Left lobe of liver (tissue), 2 donors: ENCODE measurements at regions not wholly inside any gene's neighbourhood (a gene's known extent, or its start where the extent isn't known, plus 50 kb on each side); places are given as distances from the start of the nearest gene placed in this dataset.
"Not testable (repeated sequence)": the region's sequence is repeated elsewhere in the genome, so short reads cannot be mapped to it uniquely, and the experiment has no call there.

Experiments used
- ATAC-seq: fragments of 200-7000 bp; cut with Tn5 transposase; one replicate; pipeline ENCODE4 v1.9.1; 2020; ENCODE audit warnings: mild to moderate bottlenecking, moderate library complexity
- DNase-seq: peaks from one replicate; pipeline ENCODE4 v3.0.0-alpha.2; 2020; ENCODE audit warnings: low spot score
- donor health status: DM: no; HTN: no; CAD: no; lungs with moderate emphysema.
- donor health status: DM: no; HTN: yes; CAD: no.

DNA sequence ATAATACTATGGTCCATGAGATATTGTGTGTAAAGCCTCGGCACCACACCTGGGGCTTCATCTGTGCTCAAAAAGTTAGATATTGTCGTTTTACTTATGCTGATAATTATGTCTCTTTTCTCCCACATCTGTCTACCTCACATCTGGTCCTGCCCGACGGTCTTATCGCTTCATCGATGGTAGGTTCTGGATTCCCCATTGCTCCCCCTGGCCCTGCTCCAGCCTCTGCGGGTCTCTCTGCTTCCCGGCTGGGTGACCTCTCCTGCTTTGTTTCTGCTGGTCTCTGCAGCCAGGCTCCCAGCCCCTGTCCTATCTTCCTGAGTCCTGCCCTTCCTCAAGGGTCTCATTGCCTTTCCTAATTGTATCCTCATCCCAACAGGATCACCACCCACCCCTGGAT, 294.2 kb downstream of the NDUFA10 start:
- ATAC-seq = no peak
- no peak for DNase-seq

DNA sequence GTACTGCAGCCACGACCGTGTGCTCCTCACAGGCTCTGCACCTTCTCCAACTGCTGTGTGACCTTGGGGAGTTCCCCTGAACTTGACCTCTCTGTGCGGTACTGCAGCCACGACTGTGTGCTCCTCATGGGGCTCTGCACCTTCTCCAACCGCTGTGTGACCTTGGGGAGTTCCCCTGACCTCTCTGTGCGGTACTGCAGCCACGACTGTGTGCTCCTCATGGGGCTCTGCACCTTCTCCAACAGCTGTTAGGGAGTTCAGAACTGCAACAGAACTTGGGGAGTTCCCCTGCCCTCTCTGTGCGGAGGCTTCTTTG, 294.6 kb downstream of the NDUFA10 start:
- not testable (repeated sequence) for ATAC-seq, DNase-seq

DNA sequence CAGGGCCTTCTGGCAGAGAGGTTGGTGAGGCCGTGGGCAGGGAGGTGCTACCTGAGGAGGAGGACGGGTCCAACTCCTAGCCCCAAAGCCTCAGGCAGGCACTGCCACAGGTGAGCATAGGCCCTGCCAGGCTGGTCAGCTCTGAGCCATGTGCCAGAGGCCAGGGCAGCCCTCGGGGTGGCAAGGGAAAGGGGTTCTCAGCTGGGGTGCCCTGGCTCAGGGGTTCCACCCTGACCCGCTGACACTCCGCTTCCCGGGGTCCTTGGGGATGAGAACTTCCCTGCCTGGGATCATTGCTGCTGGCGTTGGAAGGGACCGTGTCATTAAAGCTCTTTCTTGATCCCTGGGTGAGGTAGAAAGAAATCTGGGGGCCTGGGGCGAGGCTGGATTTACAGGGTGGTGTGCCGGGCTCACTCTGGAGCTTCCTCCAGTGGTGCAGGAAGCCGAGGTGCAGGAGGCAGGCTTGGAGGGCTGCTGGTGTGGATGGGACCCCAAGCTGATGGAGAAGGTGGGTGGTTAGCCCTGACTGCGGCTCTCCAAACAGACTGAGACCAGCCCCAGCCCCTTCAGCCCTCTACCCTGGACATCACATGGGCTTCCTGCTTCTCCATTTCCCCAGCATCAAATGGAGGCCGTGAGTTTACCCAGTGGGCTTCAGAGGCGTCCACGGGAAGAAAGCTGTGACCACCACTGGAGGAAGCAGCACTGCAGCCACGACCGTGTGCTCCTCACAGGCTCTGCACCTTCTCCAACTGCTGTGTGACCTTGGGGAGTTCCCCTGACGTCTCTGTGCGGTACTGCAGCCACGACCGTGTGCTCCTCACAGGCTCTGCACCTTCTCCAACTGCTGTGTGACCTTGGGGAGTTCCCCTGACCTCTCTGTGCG, 295.2 kb downstream of the NDUFA10 start:
- ATAC-seq (no peak), DNase-seq (no peak)

DNA sequence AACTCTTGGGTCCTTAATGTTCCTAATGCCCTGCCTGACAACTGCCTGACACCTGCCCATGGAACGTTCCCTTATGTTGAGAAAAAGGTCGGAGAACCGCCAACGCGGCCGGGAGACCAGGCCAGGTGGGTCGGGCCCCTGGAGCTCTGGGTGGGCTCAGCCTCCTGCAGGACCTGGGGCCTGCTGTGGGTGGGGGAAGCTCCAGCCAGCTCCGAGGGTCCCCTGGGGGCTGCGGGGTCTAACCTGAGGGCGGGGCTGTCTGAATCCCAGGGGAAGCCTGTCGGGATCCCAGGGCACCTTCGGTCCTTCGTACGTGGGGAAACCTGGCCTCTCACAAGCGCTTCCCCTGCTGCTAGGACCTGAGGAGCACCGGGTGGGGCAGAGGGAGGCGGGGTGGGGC, 296.0 kb downstream of the NDUFA10 start:
- no peak for DNase-seq
- ATAC-seq = no peak

DNA sequence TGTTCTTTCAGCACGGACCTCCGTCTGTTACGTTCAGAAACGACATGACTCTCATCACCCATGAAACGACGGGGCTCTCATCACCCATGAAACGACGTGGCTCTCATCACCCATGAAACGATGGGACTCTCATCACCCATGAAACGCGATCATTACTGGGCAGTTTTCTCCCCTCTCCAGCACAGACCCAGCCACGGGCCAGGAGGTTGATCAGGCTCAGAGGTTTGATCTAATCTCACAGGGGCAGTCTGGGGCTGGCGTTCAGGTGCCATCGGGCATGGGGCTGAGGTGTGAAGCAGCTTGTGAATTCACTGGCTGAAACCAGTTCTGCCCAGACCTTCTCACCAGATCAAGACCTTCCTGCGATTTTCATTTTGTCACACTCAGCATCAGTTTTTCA, 296.4 kb downstream of the NDUFA10 start:
- ATAC-seq (no peak), DNase-seq (no peak)

DNA sequence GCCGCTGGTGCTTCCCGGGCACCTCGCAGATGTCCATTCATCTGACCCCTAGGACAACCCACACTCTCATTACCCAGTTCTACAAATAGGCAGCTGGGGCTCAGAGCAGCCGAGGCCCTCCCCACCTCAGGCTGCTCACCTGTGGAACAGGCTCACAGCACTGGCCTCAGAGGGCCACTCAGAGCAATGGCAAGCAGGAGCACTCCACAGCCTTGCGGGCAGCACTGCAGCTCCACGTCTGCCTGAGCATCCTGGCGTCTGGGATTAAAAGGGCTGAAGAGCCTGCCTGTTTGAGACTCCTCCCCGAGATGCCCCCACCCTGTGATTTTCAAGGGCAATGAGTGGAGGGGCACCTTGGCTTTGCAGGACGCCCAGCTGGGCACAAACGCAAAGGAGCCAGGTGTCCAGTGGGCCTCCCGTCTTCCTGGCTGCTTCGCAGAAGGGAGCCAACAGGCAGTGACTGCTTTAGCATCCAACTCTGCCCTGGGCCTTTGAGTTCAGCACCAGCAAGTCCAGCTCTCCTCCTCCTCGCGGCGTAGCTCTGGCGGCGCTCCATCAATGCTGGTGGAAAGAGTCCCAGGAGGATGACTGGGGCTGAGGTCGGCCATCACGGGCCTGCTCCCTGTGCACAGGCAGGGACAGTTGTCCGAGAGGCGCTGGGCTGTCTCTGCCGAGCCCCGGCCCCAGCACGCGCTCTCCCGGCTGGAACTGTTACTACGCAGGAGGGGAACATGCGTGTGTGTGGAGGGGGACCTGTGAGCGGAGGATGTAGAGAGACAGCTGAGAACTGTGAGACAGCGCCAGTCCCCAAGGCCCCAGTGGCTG, 297.2 kb downstream of the NDUFA10 start:
- no peak for ATAC-seq

DNA sequence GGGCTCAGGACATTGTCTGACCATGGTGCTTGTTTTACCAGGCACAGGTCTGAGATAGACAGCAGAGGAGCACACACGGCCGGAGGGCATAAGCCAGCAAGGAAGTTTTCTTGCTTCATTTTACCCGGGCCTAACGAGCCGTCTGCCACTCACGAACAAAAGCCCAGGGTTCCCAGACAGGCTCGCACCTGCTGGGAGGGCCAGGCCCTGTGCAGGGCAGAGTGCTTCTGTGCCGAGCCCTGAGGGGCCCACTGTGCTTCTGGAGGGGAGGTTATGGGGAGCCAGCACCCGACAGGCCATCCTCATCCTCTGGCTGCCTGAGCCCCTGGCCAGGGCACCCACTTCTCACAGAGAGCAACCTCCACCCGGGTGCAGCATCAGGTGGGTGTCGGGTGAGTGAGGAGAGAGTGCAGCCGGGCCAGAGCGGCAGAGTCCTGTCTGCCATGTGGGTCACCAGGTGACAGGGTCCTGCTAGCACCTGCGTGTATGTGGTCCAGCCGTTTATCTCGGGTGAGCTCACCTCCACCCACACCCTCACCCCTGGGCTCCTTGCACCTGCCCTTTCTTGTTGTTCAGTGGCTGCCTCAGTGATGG, 297.9 kb downstream of the NDUFA10 start:
- ATAC-seq (no peak), DNase-seq (no peak)

More for the DNA sequence above, 297.2 kb downstream of the NDUFA10 start:
- no peak for DNase-seq

DNA sequence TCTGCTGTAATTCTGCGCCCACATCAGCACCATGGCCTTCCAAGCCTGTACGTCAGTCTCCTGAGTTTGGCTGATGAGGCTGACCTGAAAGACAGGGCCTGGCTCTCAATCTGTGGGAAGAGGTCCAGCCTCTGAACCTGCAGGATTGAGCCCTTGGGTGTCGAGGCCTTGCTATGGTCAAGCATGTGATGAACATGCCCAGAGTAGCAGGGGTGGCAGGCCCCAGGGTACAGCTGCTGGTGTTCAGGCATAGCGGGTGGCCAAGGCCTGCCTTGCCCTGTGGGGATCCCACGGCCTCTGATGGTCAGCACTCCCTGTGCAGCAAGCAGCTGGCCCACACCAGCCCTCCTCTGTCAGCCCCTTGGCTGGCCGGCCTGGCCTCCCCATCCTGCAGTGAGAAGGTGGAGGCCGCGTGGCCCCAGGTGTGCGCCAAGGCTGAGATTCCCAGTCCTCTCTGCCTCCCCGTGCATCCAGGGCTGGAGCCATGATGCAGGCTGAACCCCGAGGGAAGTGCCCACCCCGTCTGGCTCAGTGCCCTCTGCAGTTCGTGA, 298.4 kb downstream of the NDUFA10 start:
- ATAC-seq = no peak
- DNase-seq = no peak

DNA sequence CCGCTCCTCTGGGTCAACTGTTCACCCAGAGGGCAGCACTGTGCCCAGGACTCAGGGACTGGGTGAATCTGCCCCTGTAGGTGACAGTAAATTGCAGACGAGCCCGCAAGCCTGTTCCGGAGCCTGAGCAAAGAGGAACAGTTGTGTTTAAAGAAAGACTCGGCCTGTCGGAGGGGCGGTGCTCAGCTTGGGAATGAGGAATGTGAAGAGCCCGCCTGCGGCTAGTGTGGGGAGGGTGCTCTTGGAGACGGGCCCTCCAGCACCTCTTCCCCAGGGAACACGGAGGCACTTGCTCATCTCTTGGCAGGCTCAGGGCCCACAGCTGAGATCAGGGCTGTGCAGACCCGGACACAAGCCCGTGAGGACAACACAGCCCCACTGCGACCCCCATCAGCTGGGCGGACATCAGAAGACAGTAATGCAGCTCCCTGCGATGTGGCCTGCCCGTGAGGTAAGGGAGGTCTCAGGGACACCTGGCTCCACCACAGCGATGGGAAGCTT, 299.0 kb downstream of the NDUFA10 start:
- DNase-seq (no peak), ATAC-seq (no peak)

DNA sequence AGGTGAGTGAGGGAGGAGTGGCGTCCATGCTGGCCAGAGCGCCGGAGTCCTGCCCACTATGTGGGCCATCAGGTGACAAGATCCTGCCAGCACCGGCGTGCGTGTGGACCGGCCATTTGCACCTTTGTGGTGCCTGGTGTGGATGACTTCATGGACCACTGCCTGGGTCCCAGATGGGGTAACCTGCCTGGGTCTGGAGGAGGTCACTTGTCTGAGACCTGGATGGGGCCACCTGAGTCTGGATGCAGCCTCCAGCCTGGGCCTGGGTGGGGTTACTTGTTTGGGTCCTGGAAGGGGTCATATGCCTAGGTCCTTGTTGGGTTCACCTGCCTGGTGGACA, 299.6 kb downstream of the NDUFA10 start:
- DNase-seq = no peak
- ATAC-seq = no peak

DNA sequence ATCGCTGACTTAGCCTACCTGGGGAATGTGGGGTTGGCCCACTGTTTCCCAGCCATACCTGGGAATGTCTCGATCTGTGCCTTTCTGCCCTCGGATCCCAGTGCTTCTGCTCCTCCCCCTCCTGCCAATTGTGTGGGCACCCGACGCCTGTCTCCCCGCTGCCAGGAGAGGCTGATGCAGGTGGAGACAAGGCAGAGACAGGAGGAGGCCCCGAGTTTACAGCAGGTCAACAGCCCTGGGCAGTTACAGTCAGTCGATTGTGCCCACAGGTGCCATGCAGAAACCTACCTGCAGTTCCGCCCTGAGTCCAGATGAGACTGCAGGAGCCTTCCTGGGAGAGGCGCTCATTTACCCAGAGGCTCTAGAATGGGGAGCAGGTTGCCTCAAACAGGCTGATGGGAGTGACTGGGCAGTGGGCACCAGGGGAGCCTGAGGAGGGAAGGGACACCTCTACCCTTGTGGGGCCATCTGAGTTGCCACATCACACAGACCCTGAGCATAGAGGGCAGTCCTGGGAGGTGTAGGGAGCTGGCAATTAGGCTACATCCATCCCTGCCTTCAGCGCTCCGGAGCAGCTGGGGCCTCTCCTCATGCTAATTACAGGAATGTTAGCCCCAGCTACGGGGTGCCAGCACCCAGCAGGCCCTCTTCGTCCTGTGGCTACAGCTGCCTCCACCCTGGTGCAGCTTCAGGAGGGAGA, 300.1 kb downstream of the NDUFA10 start:
- DNase-seq = peak; percentile 22

DNA sequence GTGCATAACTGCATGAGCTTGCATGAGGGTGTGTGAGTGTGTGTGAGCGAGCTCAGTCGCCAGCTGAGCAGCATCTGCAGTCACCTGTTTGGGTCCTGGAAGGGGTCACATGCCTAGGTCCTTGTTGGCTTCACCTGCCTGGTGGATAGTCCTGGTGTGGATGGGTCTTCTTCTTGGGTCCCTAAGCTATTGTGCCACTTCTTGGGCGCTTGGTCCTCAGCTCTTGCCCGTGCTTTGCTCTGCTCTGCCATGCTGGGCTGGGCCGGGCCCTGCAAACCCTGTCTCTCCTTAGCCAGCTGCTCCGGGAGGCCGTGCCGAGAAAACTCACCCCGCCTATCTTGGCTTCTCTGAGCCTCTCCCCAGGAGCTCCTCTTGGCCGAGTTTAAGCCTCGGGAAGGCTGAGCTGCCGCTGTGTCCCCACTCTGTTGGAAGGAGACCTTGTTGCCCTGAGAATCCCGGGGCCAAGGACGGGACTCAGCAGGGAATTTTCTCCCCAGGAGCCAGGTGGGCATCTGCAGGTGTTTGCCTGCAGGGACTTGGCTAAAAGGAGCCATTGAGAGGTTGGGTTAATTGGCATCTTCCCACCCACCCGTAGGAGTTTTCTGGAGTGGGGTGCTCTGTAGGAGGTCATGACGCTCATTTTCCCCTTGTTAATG, 300.8 kb downstream of the NDUFA10 start:
- DNase-seq = peak; percentile 31
- no peak for ATAC-seq

More for the DNA sequence above, 300.1 kb downstream of the NDUFA10 start:
- no peak for ATAC-seq

DNA sequence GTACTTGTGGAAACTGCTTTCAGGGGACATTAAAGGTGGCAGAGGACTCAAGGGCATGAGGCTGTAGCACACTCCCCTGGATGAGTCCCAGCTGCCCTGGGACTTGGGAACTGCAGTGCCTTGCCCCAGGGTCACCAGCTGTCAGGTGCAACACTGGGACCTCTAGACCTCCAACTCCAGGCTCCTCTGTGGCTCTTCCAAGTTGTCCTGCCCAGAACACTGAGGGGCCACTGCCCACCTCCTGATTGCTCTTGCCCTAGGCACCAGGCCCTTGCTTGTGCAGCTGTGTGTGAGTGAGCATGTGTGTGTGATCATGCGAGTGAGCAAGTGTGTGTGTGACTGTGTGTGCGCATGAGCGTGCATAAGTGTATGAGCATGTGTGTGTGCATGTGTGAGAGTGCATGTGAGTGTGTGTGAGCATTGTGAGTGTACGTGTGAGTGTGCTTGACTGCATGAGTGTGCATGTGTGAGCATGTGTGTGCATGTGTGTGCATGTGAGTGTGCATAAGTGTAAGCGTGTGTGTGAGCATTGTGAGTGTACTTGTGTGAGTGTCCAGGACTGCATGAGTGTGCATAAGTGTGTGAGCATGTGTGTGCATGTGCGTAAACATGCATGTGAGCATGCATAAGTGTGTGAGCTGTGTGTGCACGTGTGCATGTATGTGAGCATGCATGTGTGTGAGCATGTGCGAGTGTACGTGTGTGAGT, 301.5 kb downstream of the NDUFA10 start:
- peak; percentile 27 for DNase-seq
- no peak for ATAC-seq

DNA sequence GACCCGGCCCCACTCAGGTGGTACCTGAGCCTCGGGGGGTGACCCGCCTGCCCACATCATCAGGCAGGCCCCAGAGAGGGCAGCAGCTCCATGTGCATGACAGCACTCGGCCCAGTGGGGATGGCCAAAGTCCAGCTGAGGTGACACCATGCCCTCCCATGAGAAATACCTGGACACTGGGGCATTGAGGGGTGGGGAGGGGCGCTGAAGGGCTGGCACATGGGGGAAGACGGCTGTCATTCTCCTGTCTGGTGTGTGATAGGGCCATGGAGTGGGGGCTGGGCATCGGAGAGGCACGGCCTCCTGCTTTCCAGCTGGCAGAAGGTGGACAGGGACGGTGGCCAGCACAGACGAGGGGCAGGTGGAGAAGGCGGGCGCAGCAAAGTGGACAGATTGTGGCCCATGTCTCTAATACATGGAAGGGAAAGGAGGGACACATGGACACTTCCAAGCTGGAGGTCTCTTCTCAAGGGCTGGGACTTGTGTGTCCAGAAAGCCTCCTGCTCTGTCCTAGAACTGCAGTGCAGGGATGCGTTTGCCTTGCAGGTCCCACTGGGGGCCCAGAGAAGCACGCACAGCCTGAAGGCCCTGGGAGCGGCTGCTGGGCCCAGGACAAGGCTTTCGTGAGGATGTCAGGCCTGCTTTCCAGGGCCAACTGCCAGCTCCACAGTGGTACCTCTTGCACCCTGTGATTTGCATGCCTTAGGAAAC, 302.2 kb downstream of the NDUFA10 start:
- ATAC-seq (no peak), DNase-seq (peak; percentile 39)

DNA sequence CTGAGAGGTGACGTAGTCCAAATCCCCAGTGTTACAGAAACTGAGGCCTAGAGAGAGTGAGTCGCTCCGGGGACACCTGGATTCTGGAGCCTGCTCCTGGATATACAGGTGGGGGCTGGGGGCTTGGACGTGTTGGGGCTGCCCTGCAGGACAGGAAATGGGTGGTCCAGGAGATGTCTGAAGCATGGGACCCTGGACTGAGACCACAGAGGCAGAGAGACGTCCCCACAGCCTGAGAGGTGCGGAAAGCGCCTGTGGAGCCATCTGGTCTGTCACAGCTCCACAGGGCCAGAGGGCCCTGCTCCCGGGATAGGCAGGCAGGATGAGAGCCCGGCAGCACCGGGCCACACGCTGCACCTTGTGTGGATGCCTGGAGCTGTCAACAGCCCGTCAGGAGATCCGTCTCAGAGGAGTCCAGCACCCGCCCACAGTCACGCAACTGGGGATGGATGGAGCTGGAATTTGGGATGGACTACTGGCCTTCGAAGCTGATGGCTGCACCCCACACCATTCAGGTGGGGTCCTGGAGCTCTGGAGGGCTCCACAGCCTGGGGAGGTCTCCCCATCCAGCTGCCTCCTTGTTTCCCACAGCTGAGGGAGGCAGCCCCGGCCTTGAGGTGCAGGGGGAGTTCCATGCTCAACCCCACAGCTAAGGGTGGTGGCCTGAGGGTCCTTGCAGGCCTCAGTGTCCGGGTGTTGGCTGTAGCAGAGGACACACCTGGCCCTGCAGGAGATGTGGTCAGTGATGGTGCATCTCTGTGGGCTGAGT, 303.0 kb downstream of the NDUFA10 start:
- DNase-seq = peak; percentile 29

DNA sequence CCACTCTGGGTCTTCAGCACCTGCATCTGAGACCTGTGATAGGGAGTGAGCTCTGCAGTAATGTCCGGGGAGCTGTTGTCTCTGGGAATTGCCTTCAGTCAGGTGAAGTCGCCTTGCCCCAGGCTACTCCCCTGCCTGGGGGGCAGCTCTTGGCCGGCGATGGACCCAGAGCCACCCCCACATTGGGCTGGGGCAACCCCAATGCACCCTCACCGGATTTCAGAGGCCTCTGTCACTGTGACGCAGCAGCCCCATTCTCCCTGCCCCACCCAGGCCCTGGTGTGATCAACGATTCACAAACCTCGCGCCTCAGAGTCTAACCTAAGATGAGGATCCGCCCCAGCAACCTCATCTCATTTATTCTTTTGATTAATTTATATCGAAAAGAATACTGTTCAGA, 303.6 kb downstream of the NDUFA10 start:
- DNase-seq (peak; percentile 24), ATAC-seq (no peak)

More for the DNA sequence above, 303.0 kb downstream of the NDUFA10 start:
- no peak for ATAC-seq

DNA sequence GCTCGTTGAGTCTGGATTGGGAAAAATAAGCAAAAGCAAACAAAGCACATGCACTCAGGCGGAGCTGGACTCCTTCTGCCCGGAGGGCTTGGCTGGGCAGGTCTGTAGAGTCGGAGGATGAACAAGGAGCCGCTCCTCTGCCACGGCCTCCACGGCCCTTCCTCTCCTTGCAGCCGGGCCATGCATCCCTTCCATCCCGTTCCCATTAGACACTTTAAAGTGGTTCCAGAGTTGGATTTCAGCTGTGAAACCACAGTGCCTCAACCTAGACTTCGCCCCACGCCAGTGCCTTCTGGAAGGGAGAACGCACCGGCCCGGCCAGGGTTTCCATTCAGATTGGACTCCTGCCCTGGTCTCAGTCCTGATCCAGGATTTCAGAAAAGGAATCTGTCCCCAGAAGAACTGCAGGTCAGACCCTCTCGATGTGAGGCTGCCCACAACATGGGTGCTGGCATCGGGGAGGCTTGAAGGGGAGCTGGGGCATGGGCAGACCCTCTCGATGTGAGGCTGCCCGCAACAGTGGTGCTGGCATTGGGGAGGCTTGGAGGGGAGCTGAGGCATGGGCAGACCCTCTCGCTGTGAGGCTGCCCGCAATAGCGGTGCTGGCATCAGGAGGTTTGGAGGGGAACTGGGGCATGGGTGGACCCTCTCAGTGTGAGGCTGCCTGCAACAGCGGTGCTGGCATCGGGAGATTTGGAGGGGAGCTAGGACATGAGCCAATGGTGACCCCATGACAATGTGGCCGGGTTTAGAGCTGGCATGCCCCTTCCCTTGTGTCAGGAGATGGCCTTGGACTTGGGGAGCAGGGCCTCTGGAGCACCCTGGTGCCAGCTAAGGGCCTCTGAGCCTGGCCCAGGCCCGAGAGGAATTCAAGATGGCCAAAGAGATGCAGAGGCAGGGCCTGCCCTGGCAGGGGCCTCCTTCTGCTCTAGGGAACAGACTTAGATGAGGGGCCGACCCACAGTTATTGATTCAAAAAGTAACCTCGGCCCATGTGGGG, 304.5 kb downstream of the NDUFA10 start:
- DNase-seq = peak; percentile 34
- no peak for ATAC-seq
